Middle frontal gyrus (tissue), 1 donor: ENCODE measurements at regions not wholly inside any gene's neighbourhood (a gene's known extent, or its start where the extent isn't known, plus 50 kb on each side); places are given as distances from the start of the nearest gene placed in this dataset.

Experiments
- DNase-seq: peaks from one replicate; pipeline ENCODE4 v3.0.0-alpha.2; 2015; ENCODE audit warnings: low spot score; ENCODE audit errors: extremely low spot score

- DNase-seq, result no peak
Measured at GRCh38 chr1:4935807-4936206, 281.4 kb downstream of the AJAP1 start.

DNA sequence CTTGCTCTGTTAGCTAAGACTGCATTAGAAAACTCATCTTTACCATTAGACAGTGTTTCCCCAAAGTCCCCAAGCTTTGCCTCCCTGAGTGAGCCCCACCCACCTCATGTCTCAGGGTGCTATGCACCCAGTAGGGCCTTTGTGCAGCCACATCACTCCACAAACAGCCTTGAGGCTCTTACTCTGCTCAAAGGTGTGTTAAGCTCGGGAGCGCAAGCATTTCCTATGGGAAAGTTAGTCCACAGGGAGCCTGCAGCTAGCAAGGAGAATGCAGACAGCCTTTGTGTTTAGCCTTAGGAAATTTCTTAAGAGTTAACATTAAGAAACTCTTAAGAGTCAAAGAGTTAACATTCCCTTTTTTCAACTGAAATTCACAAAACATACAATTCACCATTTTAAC is 278.8 kb downstream of the AJAP1 start:
- no peak for DNase-seq

DNA sequence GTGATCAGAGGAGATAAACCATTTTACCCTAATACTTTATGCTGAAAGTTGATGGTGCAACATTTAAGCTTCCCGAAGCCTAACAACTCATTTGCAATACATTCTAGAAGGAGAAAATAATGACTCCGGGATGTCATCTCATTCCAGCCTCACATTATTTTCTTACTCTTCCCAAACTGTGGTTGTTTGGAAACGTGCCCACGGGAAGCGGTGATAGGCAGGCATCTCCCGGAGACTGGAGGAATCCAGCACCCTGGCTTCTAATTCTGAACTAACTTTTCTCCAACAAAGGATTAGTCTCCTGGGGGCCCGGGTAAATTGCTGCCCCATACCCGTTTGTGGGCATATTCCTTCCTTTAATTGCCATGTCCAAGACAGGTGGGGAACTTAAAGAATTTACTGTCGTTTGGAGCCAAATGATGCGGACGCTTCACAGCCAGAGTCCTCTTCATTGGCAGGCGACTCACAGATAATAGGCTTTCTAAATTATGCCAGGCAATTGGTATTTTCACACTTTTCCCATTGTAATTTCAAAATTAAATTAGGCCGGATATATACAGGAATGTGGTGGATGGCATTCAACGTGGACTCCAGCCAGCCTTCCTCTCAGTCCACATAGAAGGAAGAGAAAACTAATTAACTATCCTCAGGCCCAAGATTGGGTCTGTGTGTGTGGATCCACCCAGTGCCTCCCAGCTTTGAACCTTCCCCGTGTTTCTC is 278.1 kb downstream of the AJAP1 start:
- DNase-seq, result no peak

DNA sequence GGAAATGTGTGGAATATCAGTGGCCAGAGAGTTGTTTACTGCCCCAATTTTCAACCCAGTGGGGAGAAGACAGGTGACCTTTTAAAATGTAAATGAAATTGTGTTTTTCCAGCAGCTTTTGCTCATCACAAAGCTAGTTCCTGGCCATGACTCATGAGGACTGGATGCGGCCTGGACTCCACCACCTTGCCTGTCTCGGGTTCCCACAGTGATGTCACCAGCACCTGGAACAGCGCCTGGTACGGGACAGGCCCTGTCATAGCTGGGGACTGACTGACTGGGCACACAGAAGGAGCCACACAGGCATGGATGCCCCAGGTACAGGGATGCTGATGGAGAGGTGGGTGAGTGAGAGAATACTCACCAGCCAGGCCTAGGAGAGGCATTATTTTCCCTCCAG is 277.1 kb downstream of the AJAP1 start:
- no peak for DNase-seq

- DNase-seq, result no peak
Measured at GRCh38 chr1:4928186-4928585, 273.8 kb downstream of the AJAP1 start.

GRCh38 chr1:4924356-4924755 is 269.9 kb downstream of the AJAP1 start:
- no peak for DNase-seq

DNA sequence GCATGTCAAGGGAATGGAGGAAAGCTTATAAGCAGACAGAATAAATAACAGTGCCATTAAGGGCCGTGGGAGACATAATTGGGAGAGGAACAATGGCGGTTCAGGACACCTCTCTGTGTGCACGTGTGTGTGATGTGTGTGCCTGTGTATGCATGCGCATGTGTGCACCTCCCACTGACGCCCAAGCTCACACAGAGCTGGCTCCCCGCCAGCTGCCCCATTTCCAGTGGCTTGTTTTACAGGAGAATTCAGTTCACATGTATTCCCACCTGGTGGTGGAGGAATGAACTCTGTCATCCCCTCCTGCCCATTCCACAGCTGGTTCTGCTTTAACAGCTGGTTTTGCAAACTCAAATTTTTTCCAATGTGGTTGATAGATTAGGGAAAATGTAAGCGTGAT is 262.2 kb downstream of the AJAP1 start:
- DNase-seq, result no peak

GRCh38 chr1:4915154-4915553 is 260.7 kb downstream of the AJAP1 start:
- DNase-seq, result no peak

GRCh38 chr1:4908486-4908885 is 254.1 kb downstream of the AJAP1 start:
- DNase-seq, result no peak

GRCh38 chr1:4894566-4894965 is 240.2 kb downstream of the AJAP1 start:
- no peak for DNase-seq

DNA sequence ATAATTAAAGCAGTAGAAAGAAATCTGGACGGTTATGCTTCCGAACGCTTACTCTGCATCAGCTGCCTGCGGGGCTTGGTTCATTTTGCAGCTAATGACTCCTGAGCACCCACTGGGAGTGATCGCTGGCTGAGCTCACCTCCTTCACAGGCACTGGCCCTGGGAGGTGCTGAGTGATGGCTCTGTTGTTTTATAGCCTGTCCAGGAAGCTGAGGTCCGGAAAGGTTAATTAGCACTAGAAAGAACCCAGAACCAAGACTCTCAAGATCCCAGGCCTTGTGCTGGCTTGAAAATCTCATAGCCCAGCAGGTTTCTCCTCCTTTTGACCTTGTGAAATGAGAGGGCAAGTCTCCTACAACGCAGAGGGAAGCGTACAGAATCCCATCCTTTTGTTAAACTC is 226.2 kb downstream of the AJAP1 start:
- DNase-seq, result no peak

GRCh38 chr1:4877426-4877825 is 223.0 kb downstream of the AJAP1 start:
- DNase-seq, result no peak

- no peak for DNase-seq
Measured at GRCh38 chr1:4871373-4871772, 217.0 kb downstream of the AJAP1 start.

GRCh38 chr1:4868521-4868920 is 214.1 kb downstream of the AJAP1 start:
- DNase-seq, result no peak

- no peak for DNase-seq
Measured at GRCh38 chr1:4856396-4856795, 202.0 kb downstream of the AJAP1 start.

DNA sequence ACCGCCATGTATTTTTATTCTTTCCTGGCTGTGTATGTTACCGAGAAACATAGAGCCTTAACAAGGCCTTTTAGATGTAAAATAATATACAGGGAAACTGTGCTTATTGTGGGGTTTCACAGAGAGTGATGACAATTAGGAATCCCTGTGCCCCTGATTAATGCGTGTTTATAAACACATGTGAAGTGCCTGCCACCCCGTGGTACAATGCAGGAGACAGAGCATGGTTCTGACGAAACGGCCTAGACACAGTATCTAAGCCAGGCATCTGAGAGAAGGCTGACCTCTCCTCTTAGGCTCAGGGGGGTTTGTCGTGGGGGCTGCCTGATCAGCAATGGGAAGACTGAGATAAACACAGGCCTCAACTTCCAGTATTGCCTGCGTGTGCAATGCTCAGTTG is 200.0 kb downstream of the AJAP1 start:
- no peak for DNase-seq

GRCh38 chr1:4853904-4854303 is 199.5 kb downstream of the AJAP1 start:
- DNase-seq, result no peak

GRCh38 chr1:4851385-4852065 is 197.1 kb downstream of the AJAP1 start:
- no peak for DNase-seq

DNA sequence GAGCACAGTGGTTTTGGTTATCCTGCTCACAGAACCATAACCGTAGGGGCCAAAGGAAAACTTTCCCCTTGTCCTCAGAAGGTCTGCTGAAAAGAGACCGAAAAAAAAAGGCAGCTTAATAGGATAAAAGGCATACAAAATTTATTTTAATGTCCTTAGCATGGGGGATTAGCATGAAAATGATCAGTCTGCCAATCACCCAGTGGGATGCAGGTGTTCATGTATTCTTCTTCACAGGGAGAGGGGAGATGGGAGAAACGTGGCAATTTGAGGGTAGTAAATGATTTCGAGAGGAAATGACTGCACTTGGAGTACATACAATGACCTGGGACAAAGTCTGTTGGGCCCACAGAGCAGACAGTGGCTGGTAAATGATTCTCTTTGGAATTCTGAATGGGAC is 194.0 kb downstream of the AJAP1 start:
- no peak for DNase-seq

- no peak for DNase-seq
Measured at GRCh38 chr1:4847711-4848110, 193.3 kb downstream of the AJAP1 start.
